Neuron (in vitro differentiated cells): ENCODE measurements at regions not wholly inside any gene's neighbourhood (a gene's known extent, or its start where the extent isn't known, plus 50 kb on each side); places are given as distances from the start of the nearest gene placed in this dataset.
"Not testable (repeated sequence)": the region's sequence is repeated elsewhere in the genome, so short reads cannot be mapped to it uniquely, and the experiment has no call there.

ENCODE experiments used
- H2AFZ ChIP-seq: one replicate; pipeline ENCODE4 v1.6.1; 2013; ENCODE audit warnings: low read depth, mild to moderate bottlenecking, inconsistent platforms, low read length, moderate library complexity
- H3K27me3 ChIP-seq: one replicate; pipeline ENCODE4 v1.6.1; 2013; ENCODE audit warnings: low read length; ENCODE audit not compliant: insufficient read depth
- H3K36me3 ChIP-seq: one replicate; pipeline ENCODE4 v1.6.1; 2013; ENCODE audit warnings: low read length; ENCODE audit not compliant: insufficient read depth
- H3K4me1 ChIP-seq: one replicate; pipeline ENCODE4 v1.6.1; 2013; ENCODE audit warnings: low read length; ENCODE audit not compliant: insufficient read depth
- H3K4me3 ChIP-seq: 2 replicates; pipeline ENCODE4 v1.5.1; 2013; ENCODE audit warnings: mild to moderate bottlenecking, low read length, moderate library complexity
- H3K9me3 ChIP-seq: one replicate; pipeline ENCODE4 v1.6.1; 2013; ENCODE audit warnings: low read length

DNA sequence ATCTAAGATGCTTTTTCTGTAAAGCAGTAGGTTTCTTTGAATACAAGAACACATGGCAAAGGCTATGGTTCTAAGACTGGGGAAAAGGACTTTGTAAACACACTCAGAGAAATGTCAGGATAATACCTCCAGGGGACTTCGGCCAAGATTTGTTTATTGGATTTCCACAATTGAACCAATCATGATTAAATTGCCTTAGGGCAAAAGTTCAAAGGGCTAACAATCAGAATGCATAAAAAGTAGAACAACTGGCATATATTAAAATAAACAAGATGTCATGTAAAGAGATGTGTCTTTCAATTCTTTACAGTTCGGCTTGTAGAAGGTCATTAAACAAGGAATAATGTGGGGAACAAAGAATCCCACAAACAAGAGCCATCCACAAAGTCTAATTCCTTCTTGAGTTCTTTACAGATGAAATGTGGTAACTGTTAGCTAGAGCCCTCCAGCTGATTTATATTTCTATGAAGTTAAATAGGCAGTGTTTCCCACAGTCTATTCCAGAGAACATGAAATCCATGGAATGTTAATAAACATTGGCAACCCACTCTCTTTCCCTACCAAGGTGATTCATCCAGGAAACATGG, 565.5 kb downstream of the ZNF608 start:
- no peaks in the 10 kb centered on the region for H3K9me3 ChIP-seq
- no peak overlapping the region for H2AFZ ChIP-seq
- H3K4me3 ChIP-seq, result no peak overlapping the region
- no peaks in the 10 kb centered on the region for H3K36me3 ChIP-seq
- H3K27me3 ChIP-seq, result no peaks in the 10 kb centered on the region
- no peaks in the 10 kb centered on the region for H3K4me1 ChIP-seq

DNA sequence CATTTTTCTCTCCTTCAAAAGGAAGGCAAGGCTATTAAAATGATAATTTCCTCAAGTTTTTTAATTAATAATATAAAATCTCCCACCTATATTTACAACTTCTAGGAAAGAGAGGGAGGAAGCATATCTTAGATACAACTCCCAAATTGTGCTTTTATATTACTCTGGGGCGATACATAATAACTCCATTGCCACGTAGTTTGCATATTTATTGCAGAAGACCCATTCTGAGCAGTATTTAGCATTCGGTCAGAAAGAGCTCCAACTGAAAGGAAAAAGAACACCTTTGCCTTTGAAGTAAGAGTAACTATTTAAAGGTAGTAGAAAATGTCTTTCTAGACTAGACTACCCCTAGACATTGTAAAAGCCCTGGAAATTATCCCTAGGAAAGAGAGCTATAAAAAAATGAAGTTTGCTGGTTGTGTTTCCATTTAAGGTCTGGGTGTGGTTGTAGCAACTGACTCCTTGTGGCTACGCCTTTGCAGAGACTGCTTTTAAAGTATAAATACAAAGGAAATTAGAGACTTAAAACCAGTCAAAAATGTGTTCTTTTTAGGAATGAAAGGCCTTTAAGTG, 566.1 kb downstream of the ZNF608 start:
- no peak overlapping the region for H3K4me3 ChIP-seq
- H2AFZ ChIP-seq, result no peak overlapping the region
- no peaks in the 10 kb centered on the region for H3K9me3 ChIP-seq

DNA sequence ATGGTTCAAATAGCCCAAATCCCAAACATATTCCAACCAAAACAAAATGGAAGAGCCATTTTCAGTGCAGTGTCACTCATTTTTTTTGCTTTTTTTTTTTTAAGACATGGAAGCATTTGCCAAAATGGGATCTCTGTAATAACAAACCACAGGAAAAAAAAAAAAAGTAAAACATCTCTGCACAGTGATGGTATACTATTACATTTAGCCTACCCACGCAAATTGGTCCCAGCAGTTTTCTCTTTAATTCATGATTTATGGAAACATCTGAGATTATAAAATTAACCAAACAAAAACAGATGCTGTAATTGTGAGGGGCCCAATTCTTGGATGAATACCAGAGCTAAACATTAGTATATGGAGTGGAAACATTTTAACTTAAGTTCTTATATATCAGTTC, 566.6 kb downstream of the ZNF608 start:
- Histone ChIP-seq H3K36me3 (no peaks in the 10 kb centered on the region), H3K4me1 (no peaks in the 10 kb centered on the region), H3K4me3 (no peak overlapping the region), H2AFZ (no peak overlapping the region), H3K27me3 (no peaks in the 10 kb centered on the region), H3K9me3 (no peaks in the 10 kb centered on the region)

More for the DNA sequence above, 566.1 kb downstream of the ZNF608 start:
- H3K36me3 ChIP-seq, result no peaks in the 10 kb centered on the region
- no peaks in the 10 kb centered on the region for H3K27me3 ChIP-seq
- no peaks in the 10 kb centered on the region for H3K4me1 ChIP-seq

DNA sequence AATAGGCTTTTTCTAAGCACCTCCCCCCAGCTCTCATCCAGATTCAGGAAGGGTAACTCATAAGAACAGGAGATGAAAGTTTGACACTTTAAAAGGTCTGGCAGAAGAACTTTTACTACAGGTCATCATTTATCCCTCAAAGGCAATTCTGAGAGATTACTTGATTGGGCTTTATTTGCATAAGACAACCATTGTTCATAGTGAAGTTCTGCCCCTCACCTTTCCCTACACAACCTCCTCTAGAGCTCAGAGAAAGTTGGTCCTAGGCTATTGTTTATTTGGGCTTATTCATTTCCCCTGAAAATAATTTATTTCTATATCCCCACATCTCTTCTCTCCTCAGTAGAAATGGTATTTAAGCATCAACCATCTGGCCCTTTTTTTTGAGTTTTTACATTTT, 568.4 kb downstream of the ZNF608 start:
- Histone ChIP-seq H3K36me3 (no peaks in the 10 kb centered on the region), H3K4me3 (no peak overlapping the region), H3K4me1 (no peaks in the 10 kb centered on the region), H3K27me3 (no peaks in the 10 kb centered on the region), H2AFZ (no peak overlapping the region), H3K9me3 (peaks cover 2% of the 10 kb centered on the region)

DNA sequence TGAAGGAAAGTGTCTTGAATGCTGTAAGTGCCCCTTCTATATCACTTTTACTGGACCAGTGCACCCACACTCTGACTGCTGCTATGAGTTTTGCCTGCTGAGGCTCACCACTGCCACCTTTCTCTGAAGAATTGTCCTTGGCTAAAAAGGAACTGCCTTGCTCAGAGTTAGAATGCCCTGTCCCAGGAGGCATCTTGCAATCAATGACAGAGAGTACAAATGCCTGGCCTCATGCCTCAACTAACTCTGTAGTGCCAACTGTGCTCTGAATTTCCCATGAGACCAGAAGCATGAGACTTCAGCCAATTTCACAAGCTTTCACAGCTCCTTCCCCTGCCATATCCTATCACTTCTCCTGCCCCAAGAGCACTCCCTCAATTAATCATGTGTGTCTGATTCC, 569.7 kb downstream of the ZNF608 start:
- H3K4me1 ChIP-seq, result no peaks in the 10 kb centered on the region
- no peak overlapping the region for H3K4me3 ChIP-seq
- no peak overlapping the region for H2AFZ ChIP-seq
- H3K27me3 ChIP-seq, result no peaks in the 10 kb centered on the region
- H3K9me3 ChIP-seq, result peaks cover 2% of the 10 kb centered on the region
- no peaks in the 10 kb centered on the region for H3K36me3 ChIP-seq

DNA sequence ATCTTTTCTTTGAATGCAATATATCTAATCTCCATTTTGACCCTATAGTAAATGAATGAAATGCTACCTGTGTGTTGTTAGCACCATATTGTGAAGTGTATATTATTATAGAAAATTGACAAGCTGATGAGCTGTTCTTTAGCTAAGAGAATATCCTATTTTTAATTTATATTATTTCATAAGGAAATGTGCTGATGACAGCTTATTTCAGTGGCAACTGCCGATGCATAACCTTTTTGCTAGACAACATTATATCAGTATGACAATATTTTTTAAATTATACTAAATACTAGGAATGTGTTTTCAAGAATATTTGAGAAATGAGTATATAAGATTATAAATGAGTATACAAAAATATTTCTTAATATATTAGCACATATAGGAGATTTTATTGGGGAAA, 573.1 kb downstream of the ZNF608 start:
- Histone ChIP-seq H2AFZ (no peak overlapping the region), H3K9me3 (peaks cover 4% of the 10 kb centered on the region), H3K4me3 (no peak overlapping the region), H3K4me1 (no peaks in the 10 kb centered on the region), H3K36me3 (no peaks in the 10 kb centered on the region), H3K27me3 (no peaks in the 10 kb centered on the region)

DNA sequence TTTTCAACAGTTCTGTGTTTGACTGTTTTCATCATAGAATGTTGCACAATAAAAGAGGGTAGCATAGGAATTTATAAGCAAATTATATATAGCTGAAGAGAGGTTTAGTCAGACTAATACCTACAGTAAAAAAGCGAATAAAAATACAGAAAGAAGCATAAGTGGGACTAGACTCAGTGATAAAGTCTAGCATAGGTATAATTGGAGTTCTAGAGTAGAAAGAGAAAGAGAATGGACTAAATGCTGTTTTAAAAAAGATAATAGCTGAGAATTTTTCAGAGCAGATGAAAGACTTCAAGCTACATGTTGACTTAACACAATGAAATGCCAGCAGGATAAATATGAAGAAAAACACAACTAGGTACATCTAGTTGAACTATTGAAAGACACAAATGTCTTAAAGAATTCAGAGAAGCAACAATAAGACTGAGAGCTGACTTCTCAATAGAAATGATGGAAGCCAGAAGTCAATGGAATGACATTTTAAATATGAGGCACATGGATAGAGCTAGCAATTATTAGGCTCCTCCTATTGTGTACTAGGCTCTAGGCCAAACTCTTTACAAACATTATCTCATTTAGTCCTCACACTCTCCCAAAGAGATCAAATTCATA, 573.9 kb downstream of the ZNF608 start:
- H3K27me3 ChIP-seq, result no peaks in the 10 kb centered on the region
- H2AFZ ChIP-seq, result no peak overlapping the region
- H3K9me3 ChIP-seq, result peaks cover 4% of the 10 kb centered on the region
- no peak overlapping the region for H3K4me3 ChIP-seq
- H3K36me3 ChIP-seq, result no peaks in the 10 kb centered on the region
- H3K4me1 ChIP-seq, result no peaks in the 10 kb centered on the region

DNA sequence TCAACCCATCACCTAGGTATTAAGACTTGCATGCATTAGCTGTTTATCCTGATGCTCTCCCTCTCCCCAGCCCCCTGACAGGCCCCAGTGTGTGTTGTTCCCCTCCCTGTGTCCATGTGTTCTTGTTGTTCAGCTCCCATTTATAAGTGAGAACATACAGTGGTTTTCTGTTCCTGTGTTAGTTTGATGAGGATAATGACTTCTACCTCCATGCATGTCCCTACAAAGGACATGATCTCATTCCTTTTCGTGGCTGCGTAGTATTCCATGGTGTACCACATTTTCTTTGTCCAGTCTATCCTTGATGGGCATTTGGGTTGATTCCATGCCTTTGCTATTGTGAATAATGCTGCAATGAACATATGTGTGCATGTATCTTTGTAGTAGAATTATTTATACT, 578.3 kb downstream of the ZNF608 start:
- not testable (repeated sequence) for H3K4me1 ChIP-seq, H3K27me3 ChIP-seq, H2AFZ ChIP-seq, H3K9me3 ChIP-seq, H3K4me3 ChIP-seq, H3K36me3 ChIP-seq

DNA sequence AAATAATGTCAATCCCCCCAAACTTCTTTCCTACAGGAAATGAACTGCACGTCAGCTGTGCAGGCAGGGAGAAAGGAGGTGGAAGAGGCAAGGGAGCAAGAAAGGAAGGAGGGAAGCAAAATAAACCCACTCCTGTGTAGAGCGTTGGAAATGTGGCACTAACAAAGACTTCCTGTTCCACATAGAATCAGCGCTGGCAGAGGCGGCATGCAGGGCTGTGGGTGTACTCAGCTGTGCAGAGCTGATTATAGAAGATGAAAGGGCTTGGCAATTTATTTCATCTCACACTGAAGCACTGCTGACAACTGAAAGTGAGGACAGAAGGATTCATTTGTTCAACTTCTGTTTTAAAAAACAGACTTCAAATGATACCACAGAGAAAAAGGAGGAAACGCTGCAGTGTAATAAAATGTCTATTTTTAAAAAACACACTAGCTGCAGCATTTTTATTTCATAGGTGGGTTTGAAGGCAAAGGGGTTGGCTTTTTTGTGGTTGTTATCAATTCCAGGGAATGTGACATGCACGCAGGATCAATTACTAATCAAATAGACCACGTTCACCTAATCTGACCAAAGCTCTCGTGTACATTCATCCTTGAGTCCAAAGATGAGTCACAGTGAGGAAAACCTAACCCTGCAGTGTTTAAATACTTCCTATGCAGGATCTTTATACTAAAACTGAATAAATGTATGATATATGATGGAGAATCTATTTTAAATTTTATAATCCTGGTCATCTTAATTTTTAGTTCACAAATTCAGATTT, 583.5 kb downstream of the ZNF608 start:
- Histone ChIP-seq H3K27me3 (no peaks in the 10 kb centered on the region), H3K4me3 (no peak overlapping the region), H2AFZ (peak overlapping the region; percentile 82), H3K36me3 (no peaks in the 10 kb centered on the region), H3K9me3 (peaks cover 2% of the 10 kb centered on the region), H3K4me1 (peaks cover 9% of the 10 kb centered on the region)

DNA sequence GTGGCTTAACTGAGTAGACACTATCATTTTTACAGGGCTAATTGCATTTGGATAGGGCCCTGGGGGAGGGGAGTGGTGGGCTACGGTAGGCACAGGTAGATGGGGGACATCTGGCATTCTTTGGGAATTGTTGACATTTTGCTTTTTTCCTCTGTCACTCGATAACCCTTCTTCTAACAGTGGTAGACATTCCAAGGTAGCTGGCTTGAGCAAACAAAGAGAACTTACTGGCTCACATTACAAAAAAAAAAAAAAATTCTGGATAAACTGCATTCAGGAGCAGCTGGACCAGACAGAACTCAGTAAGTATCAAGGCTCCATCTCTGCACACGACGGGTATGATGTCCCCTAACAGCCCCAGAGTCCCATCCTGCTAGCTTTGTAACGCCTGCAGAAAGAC, 585.2 kb downstream of the ZNF608 start:
- H3K4me3 ChIP-seq, result no peak overlapping the region

DNA sequence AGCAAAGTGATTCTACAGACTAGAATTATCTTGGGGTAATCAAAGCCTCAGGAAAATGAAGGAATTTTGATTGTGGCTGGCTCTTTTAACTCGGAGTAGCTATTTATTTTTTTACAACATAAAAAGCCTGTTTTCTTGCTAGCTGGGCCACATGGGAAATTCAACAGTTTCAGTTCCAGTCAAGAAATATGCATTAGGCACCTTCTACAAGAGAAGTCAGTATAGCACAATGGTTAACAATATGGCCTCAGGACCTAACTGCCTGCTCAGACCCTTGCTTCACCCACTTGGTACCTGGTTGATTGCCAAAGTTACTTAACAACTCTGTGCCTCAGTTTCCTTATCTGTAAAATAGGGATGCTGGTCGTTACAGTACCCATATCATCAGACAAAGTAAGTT, 586.2 kb downstream of the ZNF608 start:
- Histone ChIP-seq H2AFZ (no peak overlapping the region), H3K4me1 (peaks cover 9% of the 10 kb centered on the region), H3K27me3 (no peaks in the 10 kb centered on the region), H3K36me3 (no peaks in the 10 kb centered on the region), H3K4me3 (no peak overlapping the region), H3K9me3 (peaks cover 5% of the 10 kb centered on the region)

More for the DNA sequence above, 585.2 kb downstream of the ZNF608 start:
- no peaks in the 10 kb centered on the region for H3K36me3 ChIP-seq
- peaks cover 9% of the 10 kb centered on the region for H3K4me1 ChIP-seq
- peaks cover 2% of the 10 kb centered on the region for H3K9me3 ChIP-seq
- no peaks in the 10 kb centered on the region for H3K27me3 ChIP-seq
- no peak overlapping the region for H2AFZ ChIP-seq

DNA sequence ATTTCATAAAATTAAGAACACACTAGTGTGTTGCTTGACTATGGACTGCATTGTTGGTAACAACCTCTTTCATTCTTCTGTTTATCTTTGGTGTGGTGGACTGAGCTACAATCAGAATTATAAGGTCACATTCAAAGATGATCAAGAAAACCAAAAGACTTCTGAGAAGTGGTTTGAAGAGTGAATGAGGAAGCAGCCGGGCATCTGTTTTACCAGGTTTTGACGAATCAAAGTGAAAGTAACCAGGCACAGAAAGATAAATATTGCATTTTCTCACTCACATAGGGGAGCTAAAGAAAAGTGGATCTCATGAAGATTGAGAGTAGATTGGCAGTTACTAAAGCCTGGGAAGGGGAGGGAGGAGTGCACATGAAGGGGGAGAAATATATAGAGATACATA, 589.1 kb downstream of the ZNF608 start:
- Histone ChIP-seq H3K4me3 (no peak overlapping the region), H2AFZ (no peak overlapping the region), H3K9me3 (peaks cover 7% of the 10 kb centered on the region), H3K4me1 (no peaks in the 10 kb centered on the region), H3K36me3 (no peaks in the 10 kb centered on the region), H3K27me3 (no peaks in the 10 kb centered on the region)

DNA sequence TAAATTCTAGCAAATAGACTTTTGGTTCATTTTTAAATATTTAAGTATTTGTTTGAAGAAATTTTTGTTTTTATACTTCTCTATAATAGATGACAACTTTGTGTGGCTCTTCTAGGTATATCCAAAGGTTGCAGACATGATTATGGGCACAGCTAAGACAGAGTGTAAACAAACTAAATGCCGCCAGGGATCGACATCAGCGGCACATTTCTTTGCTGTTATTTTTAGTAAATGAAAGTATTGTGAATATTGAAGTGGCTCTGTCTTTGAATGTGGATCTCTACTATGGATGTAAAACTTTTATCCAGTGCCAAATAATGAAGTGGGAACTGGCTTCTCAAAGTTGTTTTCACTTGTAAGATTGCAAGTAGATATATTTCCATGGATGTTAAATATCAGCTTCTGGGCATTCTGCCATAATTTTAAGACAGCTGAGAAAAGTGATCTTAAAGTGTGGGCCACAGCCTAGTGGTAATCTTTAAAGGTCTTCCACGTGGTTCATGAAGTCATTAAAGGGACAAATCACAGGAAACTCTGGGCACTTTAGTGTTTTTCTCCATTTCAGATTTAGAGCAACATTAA, 589.9 kb downstream of the ZNF608 start:
- Histone ChIP-seq H3K4me3 (no peak overlapping the region), H2AFZ (no peak overlapping the region), H3K27me3 (no peaks in the 10 kb centered on the region), H3K4me1 (no peaks in the 10 kb centered on the region), H3K36me3 (no peaks in the 10 kb centered on the region), H3K9me3 (peaks cover 7% of the 10 kb centered on the region)
